IMR-90 (cell line): ENCODE measurements at regions not wholly inside any gene's neighbourhood (a gene's known extent, or its start where the extent isn't known, plus 50 kb on each side); places are given as distances from the start of the nearest gene placed in this dataset.

Experiments used
- BHLHE40 ChIP-seq: fragments of 150-350 bp; IDR thresholded peaks from 2 replicates; pipeline ENCODE4 v1.6.1; 2016; ENCODE audit warnings: mild to moderate bottlenecking, low read depth, low read length
- CEBPB ChIP-seq: IDR thresholded peaks from 2 replicates; pipeline ENCODE4 v1.6.1; 2012; ENCODE audit warnings: low read depth, low read length, improper control_type of control experiment
- CHD1 ChIP-seq: IDR thresholded peaks from 2 replicates; pipeline ENCODE4 v1.6.1; 2012; ENCODE audit warnings: low read depth, low read length, improper control_type of control experiment
- CTCF ChIP-seq: conservative IDR thresholded peaks from 2 replicates; pipeline ENCODE4 v1.5.1; 2012; ENCODE audit warnings: mild to moderate bottlenecking, low read depth, low read length, improper control_type of control experiment
- MAFK ChIP-seq: IDR thresholded peaks from 2 replicates; pipeline ENCODE4 v1.6.1; 2012; ENCODE audit warnings: low read depth, low read length, improper control_type of control experiment
- NFE2L2 ChIP-seq: fragments of 150-350 bp; IDR thresholded peaks from 2 replicates; pipeline ENCODE4 v1.6.1; 2016; ENCODE audit warnings: low read depth, mild to moderate bottlenecking, low read length
- POLR2A ChIP-seq: IDR thresholded peaks from 2 replicates; pipeline ENCODE4 v1.6.1; 2012; ENCODE audit warnings: mild to moderate bottlenecking, low read depth, low read length
- RFX5 ChIP-seq: IDR thresholded peaks from 2 replicates; pipeline ENCODE4 v1.8.0; 2012; ENCODE audit warnings: low read depth, mild to moderate bottlenecking, low read length, moderate library complexity

GRCh38 chrX:128142745-128143144 is 90.5 kb upstream of the ACTRT1 start:
- no peak for TF ChIP-seq CTCF
- no peak for TF ChIP-seq NFE2L2
- no peak for TF ChIP-seq BHLHE40
- no peak for TF ChIP-seq MAFK
- no peak for TF ChIP-seq POLR2A
- no peak for TF ChIP-seq CEBPB
- no peak for TF ChIP-seq CHD1
- TF ChIP-seq RFX5: no peak
